Posterior cingulate gyrus (tissue), 11 donors: ENCODE measurements at regions not wholly inside any gene's neighbourhood (a gene's known extent, or its start where the extent isn't known, plus 50 kb on each side); places are given as distances from the start of the nearest gene placed in this dataset.
A peak's percentile ranks its signal among the peaks of the same experiment; 100 is the strongest.

Source experiments
- DNase-seq, 10 donors: peaks; one replicate each; pipeline versions ENCODE4 v3.0.0 to v3.0.0-alpha.2; 2020 to 2021; ENCODE audit warnings: mixed read lengths in 3 of 10
- intact Hi-C: fragments of 100-400 bp; cut with DNase I; formaldehyde crosslinking; loops from one replicate; pipeline ENCODE4 v1.15.1; 2023

- intact Hi-C loops = no loop called here
- no peak for DNase-seq
These were observed 232.8 kb upstream of the NR2F2 start for GRCh38 chr15:96097661-96098060.

GRCh38 chr15:96102631-96103030 lies 227.9 kb upstream of the NR2F2 start:
- no peak for DNase-seq
- intact Hi-C loops = no loop called here

DNA sequence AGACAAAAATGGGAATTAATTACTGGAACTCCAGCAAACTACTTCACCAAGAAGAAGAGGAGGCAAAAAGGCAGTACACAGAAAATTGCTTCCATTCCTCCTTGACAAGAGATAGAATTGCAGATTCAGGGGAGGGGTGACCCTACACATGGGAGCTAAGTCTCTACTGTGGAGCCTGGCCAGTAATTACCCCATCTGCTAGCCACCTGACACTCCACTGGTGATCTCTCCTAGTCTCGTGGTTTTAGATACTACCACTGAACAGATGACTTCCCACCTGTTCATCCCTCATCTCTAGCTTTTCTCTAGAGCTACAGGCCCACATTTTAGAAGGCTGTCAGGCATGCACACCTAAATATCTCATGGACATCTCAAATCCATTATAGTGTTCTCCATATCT lies 224.3 kb upstream of the NR2F2 start:
- intact Hi-C loops = no loop called here
- no peak for DNase-seq

DNA sequence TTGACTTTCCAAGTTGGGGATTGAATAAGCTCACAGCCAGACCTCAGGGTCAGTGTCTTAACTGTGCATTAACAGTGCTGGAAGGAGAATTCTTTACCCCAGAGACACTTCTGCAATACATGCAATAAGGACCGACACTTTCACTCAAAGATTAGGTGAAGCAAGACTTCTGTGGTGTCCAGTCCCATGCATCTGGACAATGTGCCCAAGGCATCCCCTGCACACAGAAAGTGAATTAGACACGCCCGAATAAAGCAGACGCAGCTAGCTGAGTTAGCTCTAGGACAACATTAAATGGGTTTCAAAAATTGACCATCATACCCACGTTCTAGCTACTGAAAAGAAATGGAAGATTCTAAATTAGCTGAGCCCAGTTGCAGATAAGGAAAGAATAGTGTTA lies 223.9 kb upstream of the NR2F2 start:
- intact Hi-C loops = no loop called here
- no peak for DNase-seq

GRCh38 chr15:96107916-96108315 lies 222.6 kb upstream of the NR2F2 start:
- intact Hi-C loops = no loop called here

GRCh38 chr15:96108405-96108804 lies 222.1 kb upstream of the NR2F2 start:
- intact Hi-C loops = no loop called here
- DNase-seq = no peak

More at GRCh38 chr15:96107916-96108315, 222.6 kb upstream of the NR2F2 start:
- no peak for DNase-seq

DNA sequence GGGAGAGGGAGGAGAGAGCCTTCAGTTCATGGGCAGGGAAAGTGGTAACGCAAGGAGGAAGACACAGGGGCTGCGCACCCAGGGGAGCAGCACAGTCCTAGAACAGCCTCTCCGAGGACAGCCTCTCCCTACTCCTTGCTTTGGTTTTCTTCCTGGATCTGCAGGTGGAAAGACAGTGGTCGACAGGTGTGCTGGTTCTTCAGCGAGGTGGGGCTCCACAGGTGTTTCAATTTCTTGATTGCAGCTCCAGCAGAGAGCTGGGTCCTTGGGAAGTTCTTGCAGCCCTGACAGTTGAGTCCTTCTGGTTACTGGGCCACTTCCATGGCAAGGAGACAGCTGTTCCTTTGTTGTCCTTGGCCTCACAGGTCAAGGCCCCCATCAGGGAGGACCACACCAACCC lies 220.7 kb upstream of the NR2F2 start:
- intact Hi-C loops = no loop called here
- peak in 1 of 10 donors; percentile 41 for DNase-seq

GRCh38 chr15:96112018-96112417 lies 218.5 kb upstream of the NR2F2 start:
- intact Hi-C loops = no loop called here

DNA sequence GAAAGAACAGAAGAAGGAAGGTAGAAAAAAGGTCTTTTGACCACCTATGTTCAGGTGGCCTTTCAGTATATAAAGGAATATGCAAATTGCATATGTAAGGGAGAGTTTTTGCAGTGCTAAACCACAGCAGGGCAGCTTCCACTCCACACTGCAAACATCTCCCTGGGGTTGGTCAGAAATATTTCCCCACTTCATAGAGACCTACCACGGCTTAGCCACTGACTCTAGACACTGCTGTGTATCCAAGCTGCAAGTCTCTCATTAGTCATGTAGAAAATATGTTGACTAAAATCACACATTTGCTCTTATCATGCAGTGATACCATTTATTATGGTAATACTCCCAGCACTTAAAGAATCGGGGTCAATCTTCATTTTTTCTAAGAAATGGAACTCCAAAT lies 214.9 kb upstream of the NR2F2 start:
- intact Hi-C loops = no loop called here
- DNase-seq = no peak

More at GRCh38 chr15:96112018-96112417, 218.5 kb upstream of the NR2F2 start:
- DNase-seq = no peak

GRCh38 chr15:96117270-96117669 lies 213.2 kb upstream of the NR2F2 start:
- no peak for DNase-seq
- intact Hi-C loops = no loop called here

DNA sequence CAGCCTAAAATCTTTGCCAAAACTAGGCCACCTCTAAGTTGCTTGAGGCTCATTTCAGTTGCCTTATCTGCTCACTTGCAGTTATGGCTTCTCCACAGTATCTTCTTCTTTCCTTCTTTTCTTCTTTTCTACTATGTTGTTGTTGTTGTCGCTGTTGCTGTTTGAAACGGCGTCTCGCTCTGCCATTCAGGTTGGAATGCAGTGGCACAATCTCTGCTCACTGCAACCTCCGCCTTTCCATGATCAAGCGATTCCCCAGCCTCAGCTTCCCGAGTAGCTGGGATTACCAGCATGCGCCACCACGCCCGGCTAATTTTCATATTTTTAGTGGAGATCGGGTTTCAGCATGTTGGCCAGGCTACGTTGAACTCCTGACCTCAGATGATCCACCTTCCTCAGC lies 210.8 kb upstream of the NR2F2 start:
- no peak for DNase-seq

DNA sequence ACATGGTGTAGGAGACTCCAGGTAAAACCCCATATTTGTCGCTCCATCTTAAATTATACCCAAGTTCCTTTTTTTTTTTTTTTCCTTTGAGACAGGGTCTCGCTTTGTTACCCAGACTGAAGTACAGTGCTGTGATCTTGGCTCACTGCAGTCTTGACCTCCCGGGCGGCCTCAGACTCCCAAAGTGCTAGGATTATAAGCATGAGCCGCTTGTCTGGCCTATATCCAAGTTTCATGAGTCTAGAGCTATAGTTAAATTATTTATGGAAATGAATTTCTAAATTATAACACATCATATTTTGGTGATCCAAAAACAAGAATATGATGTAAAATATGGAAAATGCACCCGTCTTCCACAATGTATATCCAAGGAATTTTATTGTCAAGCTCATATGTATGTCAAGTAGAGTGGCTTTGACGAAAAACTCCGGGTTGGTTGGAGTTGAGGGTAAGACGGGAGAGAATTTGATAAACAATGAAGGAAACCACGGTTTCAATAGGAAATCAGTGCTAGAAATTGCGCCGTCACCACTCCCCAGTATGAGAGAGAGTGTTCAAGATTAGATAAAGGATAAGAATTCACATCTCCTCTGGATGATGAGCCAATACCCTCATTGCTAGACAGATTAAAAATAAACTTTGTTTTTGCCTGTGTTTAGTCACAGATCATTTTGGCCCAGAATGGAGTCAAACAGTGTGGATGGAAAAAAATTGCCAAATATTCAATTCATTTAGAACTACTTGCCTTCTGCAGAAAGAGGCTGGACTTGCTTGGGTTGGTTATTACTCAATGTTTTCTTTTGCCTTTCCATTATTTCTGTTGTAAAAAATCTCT lies 209.2 kb upstream of the NR2F2 start:
- DNase-seq = no peak
- intact Hi-C loops = no loop called here

More for the DNA sequence above, 210.8 kb upstream of the NR2F2 start:
- intact Hi-C loops = no loop called here

DNA sequence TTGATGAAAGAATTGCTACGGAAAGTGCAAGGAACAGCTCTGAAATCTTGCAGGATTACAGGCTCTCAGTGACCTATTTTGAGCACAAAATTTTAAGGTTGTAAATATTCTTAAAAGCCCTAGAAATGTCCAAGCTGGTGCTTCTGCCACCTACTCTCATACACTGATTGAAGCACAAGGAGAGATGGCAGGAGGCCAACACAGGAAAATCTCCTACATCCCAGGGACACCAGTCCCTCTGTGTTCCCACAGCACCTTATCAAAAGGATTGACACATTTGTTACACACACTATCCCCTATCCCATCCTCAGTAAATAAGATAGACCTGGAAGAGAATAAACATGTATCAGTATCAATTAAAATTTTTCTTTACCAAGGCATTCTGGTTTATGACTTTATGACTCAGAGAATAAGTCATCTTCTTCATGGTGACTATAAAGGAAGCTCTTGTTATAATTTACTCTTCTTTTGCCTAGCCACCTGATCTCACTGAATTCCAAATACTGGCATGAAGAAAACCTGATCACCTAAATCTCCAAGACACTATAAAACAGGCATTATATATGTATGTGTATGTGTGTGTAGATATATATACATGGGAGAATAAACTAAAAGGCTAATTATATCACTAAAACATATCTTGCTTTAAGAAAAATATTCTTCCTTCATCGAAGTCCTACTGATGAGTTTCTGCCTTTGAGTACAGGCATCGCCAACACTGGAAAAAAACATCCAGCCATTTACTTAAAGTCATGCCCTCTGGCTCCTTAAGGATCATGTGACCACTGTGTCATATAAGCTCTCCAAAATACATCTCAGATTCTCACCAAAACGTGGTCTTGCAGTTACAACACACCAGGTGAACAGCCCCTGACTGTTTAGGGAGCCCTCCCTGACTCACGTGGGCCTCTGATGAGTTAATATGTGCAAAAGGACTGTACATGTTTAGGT lies 208.1 kb upstream of the NR2F2 start:
- intact Hi-C loops = no loop called here
- no peak for DNase-seq

GRCh38 chr15:96123028-96123400 lies 207.5 kb upstream of the NR2F2 start:
- no peak for DNase-seq
- intact Hi-C loops = no loop called here

GRCh38 chr15:96123630-96124187 lies 206.8 kb upstream of the NR2F2 start:
- intact Hi-C loops = no loop called here
- no peak for DNase-seq

DNA sequence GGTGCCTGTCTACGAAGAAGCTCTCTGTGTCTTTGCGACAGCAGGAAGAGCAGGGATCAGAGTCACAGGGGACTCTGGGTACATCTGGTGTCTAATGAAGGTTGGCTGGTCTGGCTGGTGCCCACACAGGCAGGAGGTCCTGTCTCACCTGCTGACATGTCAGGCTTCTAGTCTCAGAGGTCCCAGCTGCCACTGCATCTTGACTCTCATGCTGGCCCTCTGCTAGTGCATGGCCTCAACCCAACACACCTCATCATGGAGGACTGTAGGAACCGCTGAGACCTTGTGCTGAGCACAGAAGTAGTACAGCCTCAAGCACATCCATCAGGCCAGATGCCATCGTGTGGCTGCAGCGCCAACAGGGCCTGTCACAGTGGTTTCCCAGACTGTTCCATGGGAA lies 206.1 kb upstream of the NR2F2 start:
- no peak for DNase-seq
- intact Hi-C loops = no loop called here

GRCh38 chr15:96125721-96126415 lies 204.6 kb upstream of the NR2F2 start:
- no peak for DNase-seq
- intact Hi-C loops = no loop called here

DNA sequence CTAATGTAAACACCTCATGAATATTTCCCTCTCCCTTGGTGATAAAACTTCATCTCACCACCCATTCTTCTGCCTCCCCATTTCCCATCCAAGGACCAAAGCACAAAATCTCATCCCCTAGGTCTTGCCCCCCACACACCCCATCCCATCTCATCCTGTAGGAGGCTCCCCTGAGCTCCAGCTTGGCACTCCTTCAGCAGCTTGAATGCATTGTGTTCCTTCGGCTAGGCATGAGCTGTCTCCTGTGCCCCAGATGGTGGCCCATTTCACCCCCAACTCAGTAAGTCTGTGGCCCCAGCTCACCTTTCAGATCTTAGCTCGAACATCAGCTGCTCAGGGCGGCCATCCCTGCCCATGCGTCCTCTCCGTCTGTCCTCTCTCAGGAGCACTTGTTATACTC lies 203.6 kb upstream of the NR2F2 start:
- DNase-seq = peak in 1 of 10 donors; percentile 53

DNA sequence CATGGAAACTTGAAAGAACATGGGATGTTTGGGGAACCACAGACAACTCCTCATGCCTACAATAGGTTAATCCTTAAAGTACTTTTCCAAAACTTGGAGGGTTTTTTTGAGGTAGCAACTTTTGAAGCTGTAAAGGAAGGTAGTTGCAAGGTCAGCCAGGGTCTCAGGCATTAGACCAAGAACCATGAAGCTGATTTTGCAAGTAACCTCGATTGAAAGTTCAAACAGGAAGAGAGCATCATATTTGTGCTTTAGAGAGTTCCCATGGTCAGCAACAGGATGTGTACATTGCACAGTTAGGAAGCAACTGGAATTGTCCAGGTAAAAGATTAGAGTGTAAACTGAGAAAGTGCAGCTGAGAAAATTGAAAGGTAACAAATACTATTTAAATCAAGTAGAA lies 199.8 kb upstream of the NR2F2 start:
- DNase-seq = no peak

More for the DNA sequence above, 203.6 kb upstream of the NR2F2 start:
- intact Hi-C loops = no loop called here

DNA sequence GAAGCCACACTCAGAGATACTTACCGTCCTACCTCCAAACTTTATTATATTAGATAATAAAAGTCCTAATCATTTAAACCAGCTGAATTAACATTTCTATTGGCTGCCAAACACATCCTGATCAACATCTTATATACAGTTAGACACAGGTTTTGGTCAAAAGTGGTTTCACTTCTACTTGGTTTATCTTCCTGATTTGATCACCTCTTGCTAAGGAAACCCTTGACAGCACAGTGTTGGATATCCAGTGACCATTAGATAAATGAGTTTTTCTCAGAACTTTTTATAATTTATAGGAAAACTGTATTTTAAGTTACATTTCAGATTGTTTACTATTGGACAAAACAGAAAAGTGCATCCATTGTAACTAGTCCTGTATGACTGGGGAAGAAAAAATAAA lies 198.4 kb upstream of the NR2F2 start:
- intact Hi-C loops = no loop called here
- no peak for DNase-seq

More for the DNA sequence above, 199.8 kb upstream of the NR2F2 start:
- intact Hi-C loops = no loop called here
